ENCODE measurements at regions not wholly inside any gene's neighbourhood (a gene's known extent, or its start where the extent isn't known, plus 50 kb on each side); places are given as distances from the start of the nearest gene placed in this dataset.

GRCh38 chr13:67986234-67986633 is 756.1 kb upstream of the PCDH9 start:
- TF ChIP-seq TCF12 (IDR thresholded peaks at IDR 0.05; ENCODE audit: low read depth, low read length) (no peak), MAFK (IDR thresholded peaks at IDR 0.05; ENCODE audit: low read depth, low read length) (peak; percentile 78), PHF8 (conservative IDR thresholded peaks at IDR 0.05; ENCODE audit: low read depth, low read length) (no peak)
- Histone ChIP-seq H3K4me1 (replicated peaks in 1 of 4; ENCODE audit: control insufficient read depth in 3 of 4, insufficient read depth in 4 of 4, low read length in 3 of 4) (no peaks in the 10 kb centered on the region), H2AK5ac (ENCODE audit: low read depth, low read length) (no peak overlapping the region), H3K79me1 (ENCODE audit: low read depth, low read length) (no peaks in the 10 kb centered on the region), H3K23me2 (ENCODE audit: low read depth, low read length) (no peaks in the 10 kb centered on the region), H3K4me3 (ENCODE audit: extremely low read depth in 1 of 4, insufficient read depth in 2 of 4, low read depth in 3 of 4, low read length in 4 of 4) (no peak overlapping the region), H2BK12ac (ENCODE audit: low read depth, low read length) (no peak overlapping the region), H3K27ac (ENCODE audit: low read depth, low read length) (no peak overlapping the region), H2BK120ac (replicated peaks; ENCODE audit: low read depth, low read length) (no peak overlapping the region), H4K20me1 (replicated peaks in 1 of 2; ENCODE audit: control insufficient read depth in 1 of 2, insufficient read depth in 2 of 2, low read length in 2 of 2) (no peaks in the 10 kb centered on the region), H3K9ac (replicated peaks in 1 of 4; ENCODE audit: extremely low read depth in 1 of 4, low read depth in 3 of 4, low read length in 3 of 4) (no peak overlapping the region), H2AFZ (ENCODE audit: low read length) (no peak overlapping the region), H4K8ac (ENCODE audit: extremely low read depth, insufficient read depth, low read length) (no peak overlapping the region), H3K27me3 (replicated peaks in 1 of 4; ENCODE audit: control insufficient read depth in 3 of 4, extremely low read depth in 1 of 4, insufficient read depth in 3 of 4, low read length in 3 of 4) (no peaks in the 10 kb centered on the region), H2BK20ac (ENCODE audit: low read length) (no peak overlapping the region), H3K4me2 (ENCODE audit: insufficient read depth in 1 of 2, low read depth in 2 of 2, low read length in 2 of 2) (no peak overlapping the region), H3K79me2 (ENCODE audit: control insufficient read depth in 1 of 2, insufficient read depth in 2 of 2, low read length in 2 of 2) (no peaks in the 10 kb centered on the region), H3K56ac (replicated peaks; ENCODE audit: insufficient read length, low read depth, low read length) (no peak overlapping the region), H3K4ac (replicated peaks; ENCODE audit: insufficient read length, low read depth, low read length) (no peak overlapping the region), H3K9me3 (ENCODE audit: insufficient read depth in 2 of 2, low read depth in 1 of 2, low read length in 1 of 2) (no peaks in the 10 kb centered on the region), H2BK5ac (ENCODE audit: low read depth, low read length) (no peak overlapping the region), H3K14ac (ENCODE audit: insufficient read length) (no peak overlapping the region), H4K5ac (ENCODE audit: insufficient read length, low read depth, low read length) (no peak overlapping the region), H2BK15ac (ENCODE audit: low read length) (no peak overlapping the region), H3K23ac (ENCODE audit: insufficient read length) (no peak overlapping the region), H3K36me3 (ENCODE audit: control insufficient read depth in 2 of 4, insufficient read depth in 4 of 4, low read length in 3 of 4) (no peaks in the 10 kb centered on the region), H4K91ac (replicated peaks; ENCODE audit: insufficient read length, low read length) (no peak overlapping the region), H3K18ac (ENCODE audit: extremely low read depth, low read length) (no peak overlapping the region)
- CTCF ChIA-PET (ENCODE audit: partially characterized antibody) = interaction anchor here (1.8 kb wide), 1 partner anchor 8 kb away, joined by 4 read pairs; no protein-coding TSS in a partner anchor
- DNase-seq (ENCODE audit: low read depth in 1 of 2, low spot score in 2 of 2) = no peak
- POLR2A ChIA-PET (ENCODE audit: partially characterized antibody) = no interaction called here
- FAIRE-seq = no peak
- 87% methylated on average over 1 of the region's 1 CpG; no CpG with 5 or more reads in 1 of the 2 experiments for WGBS, 2 experiments (ENCODE audit: extremely low coverage in 1 of 2, insufficient coverage in 1 of 2, insufficient read length in 1 of 2, insufficient replicate concordance in 2 of 2, low coverage in 1 of 2, low lambda C conversion rate in 2 of 2, missing lambda C conversion rate in 1 of 2)

All from H1 (cell line).